ENCODE measurements at regions not wholly inside any gene's neighbourhood (a gene's known extent, or its start where the extent isn't known, plus 50 kb on each side); places are given as distances from the start of the nearest gene placed in this dataset.

DNA sequence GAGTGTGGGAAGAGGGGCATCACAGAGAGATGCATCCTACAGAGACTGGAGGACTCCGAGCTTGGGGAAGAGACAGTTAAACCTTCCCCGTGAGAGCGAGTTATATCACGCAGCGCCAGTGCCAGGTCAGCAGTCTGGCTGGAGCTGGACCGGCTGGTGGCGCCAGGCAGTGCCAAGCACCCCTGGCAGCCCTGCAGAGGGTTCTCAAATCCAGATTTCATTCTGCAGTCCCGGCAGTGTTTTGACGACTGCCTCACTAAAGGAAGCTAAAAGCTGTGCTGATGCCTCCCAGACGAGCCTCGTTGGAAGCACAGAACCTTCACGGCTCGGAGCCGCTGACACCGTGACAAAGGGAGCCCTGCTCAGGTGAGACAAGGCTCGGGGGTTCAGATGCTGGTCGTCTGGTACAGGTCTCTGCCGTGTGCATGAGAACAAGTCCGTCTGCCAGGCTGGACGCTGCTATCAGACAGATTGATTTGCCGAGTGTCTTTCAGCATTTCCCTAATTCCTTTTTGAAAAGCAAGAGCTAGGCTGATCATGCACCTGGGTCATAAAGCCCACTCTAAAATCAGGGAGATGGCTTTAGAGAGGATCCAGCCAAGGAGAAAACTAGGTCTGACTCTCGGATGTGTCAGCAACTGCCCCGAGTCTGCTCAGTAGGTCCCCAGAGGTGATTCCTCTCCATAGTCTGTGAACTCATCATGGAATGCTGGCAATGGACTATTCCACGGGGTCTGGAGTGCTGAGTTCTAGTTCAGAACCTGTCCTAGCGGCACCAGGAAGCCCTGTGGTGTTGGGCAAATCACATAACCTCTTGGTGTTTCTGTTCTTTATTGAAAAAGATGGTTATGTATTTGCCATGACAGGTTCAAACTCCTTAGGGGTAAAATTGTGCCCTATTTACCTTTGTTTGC, 240.6 kb downstream of the SOX11 start:
- Mint-ChIP-seq H3K4me3 (ENCODE audit: low read depth) (no peak overlapping the region), H3K4me1 (ENCODE audit: low read depth) (no peaks in the 10 kb centered on the region), H3K9me3 (peaks cover 4% of the 10 kb centered on the region), H3K27ac (no peak overlapping the region), H3K36me3 (ENCODE audit: low read depth) (no peaks in the 10 kb centered on the region), H3K27me3 (ENCODE audit: low read depth) (no peaks in the 10 kb centered on the region)
- DNase-seq (ENCODE audit: low spot score): no peak
- intact Hi-C loops (cut with micrococcal nuclease): no loop called here

DNA sequence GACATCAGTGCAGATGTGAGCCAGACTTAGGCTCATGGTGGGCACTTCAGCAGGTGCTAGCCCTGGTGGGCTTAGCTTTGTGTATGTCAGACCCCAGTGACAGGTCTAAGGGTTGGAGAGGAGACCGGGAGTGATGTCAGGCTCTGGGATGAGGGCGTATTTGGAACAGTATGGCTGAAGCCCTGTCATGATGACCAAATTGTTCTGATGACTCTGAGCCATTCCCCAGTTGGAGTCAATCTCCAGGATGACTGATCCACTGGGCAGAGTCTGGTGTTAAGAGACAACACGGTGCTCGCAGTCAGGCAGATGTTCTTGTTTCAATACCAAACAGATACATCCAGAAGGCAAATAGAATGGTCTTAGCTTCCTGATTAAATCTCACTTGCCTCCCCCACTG, 241.5 kb downstream of the SOX11 start:
- no peak overlapping the region for H3K4me3 Mint-ChIP-seq (ENCODE audit: low read depth)
- no peaks in the 10 kb centered on the region for H3K4me1 Mint-ChIP-seq (ENCODE audit: low read depth)
- H3K27ac Mint-ChIP-seq: no peak overlapping the region
- DNase-seq (ENCODE audit: low spot score): no peak
- peaks cover 4% of the 10 kb centered on the region for H3K9me3 Mint-ChIP-seq
- no peaks in the 10 kb centered on the region for H3K36me3 Mint-ChIP-seq (ENCODE audit: low read depth)
- intact Hi-C loops (cut with micrococcal nuclease): no loop called here
- H3K27me3 Mint-ChIP-seq (ENCODE audit: low read depth): no peaks in the 10 kb centered on the region

DNA sequence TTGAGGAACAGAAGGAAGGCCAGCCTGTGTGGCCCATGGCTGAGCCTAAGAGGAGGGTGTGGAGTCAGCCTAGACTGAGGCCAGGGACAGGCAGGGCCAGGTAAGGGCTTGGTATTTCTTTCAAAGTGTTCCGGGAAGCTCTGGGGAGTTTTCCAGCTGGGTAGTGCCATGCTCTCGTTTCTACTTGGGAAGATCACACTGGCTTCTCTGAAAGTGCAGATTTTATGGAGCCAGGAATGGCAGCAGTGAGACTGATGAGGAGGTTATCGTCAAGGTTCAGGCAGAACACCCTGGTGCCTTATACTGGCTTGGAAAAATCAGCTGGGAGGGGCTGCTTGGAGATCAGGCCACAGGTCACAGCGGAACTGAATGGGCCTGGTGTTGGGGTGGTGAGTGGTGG, 245.1 kb downstream of the SOX11 start:
- Mint-ChIP-seq H3K4me1 (ENCODE audit: low read depth) (no peaks in the 10 kb centered on the region), H3K27ac (no peak overlapping the region), H3K9me3 (no peaks in the 10 kb centered on the region), H3K36me3 (ENCODE audit: low read depth) (no peaks in the 10 kb centered on the region), H3K27me3 (ENCODE audit: low read depth) (no peaks in the 10 kb centered on the region), H3K4me3 (ENCODE audit: low read depth) (no peak overlapping the region)
- no peak for DNase-seq (ENCODE audit: low spot score)
- intact Hi-C loops (cut with micrococcal nuclease): no loop called here

DNA sequence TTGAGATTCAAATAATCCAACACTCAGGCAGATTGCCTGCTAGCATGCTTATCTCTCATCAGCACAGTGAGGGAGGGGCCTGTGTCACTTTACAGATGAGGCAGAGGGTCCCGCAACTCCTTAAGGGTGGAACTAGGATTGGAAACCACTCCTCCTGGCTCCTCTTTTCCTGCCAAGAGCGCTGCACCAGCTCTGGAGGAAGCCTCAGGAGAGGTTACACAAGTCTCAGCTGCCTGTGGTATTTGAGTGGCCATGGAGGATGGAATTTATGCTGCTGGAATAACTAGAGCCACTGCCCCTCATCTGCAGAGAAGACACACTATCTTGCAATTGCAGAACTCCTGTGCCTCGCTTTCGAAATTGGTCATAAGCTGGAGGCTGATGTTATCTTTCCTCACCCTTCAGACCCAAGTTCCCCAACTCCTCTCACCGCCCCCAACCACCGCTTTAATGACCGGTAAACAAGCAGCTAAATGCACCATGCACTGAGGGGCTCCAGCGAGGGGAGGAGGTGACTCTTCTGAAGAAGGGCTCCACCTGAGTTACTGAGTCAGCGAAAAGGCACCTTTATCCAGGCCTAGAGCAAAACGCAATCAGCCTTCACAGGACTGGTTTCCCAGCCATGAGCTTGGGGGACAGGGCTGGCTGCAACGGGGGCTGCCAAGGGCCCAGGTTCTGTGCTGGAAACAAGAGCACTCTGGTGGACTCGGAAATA, 245.8 kb downstream of the SOX11 start:
- Mint-ChIP-seq H3K27ac (no peak overlapping the region), H3K4me3 (ENCODE audit: low read depth) (no peak overlapping the region), H3K9me3 (no peaks in the 10 kb centered on the region), H3K4me1 (ENCODE audit: low read depth) (no peaks in the 10 kb centered on the region), H3K36me3 (ENCODE audit: low read depth) (no peaks in the 10 kb centered on the region), H3K27me3 (ENCODE audit: low read depth) (no peaks in the 10 kb centered on the region)
- intact Hi-C loops (cut with micrococcal nuclease): no loop called here
- no peak for DNase-seq (ENCODE audit: low spot score)

DNA sequence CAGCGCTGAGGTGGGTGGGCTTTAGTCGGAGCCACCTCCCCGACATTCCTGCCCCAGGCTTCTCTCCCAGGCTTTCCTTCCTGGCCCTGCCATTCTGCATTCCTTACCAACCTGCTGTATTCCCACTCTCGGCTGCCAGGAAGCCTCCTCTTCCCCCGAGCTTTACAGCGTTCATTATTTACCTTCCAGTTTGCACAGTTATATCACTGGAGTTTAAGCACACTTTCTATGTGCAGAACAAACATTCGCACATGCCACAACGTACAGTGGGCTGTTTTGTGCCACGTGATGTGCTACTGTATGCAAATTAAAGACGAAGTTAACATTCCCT, 246.3 kb downstream of the SOX11 start:
- Mint-ChIP-seq H3K4me3 (ENCODE audit: low read depth) (no peak overlapping the region), H3K9me3 (no peaks in the 10 kb centered on the region), H3K36me3 (ENCODE audit: low read depth) (no peaks in the 10 kb centered on the region), H3K27ac (no peak overlapping the region), H3K27me3 (ENCODE audit: low read depth) (no peaks in the 10 kb centered on the region), H3K4me1 (ENCODE audit: low read depth) (no peaks in the 10 kb centered on the region)
- no peak for DNase-seq (ENCODE audit: low spot score)
- intact Hi-C loops (cut with micrococcal nuclease): no loop called here

DNA sequence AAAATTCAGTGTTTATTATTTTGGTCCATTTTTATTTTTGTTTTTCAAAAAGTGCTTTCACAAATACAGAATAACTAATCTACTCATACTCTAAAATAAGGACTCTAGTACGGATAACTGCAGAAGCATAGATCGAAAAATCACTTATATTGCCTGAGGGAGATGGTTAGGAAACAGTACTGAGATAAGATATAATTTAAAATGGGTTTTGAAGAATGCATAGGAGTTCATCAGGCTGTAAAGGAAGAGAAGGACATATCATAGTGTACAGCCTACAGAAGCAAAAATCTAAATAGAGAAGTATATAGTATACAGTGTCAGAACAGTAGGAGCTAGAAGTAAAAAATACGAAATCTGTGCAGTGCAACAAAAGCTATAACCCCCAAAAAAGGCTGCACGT, 247.4 kb downstream of the SOX11 start:
- Mint-ChIP-seq H3K4me1 (ENCODE audit: low read depth) (no peaks in the 10 kb centered on the region), H3K9me3 (no peaks in the 10 kb centered on the region), H3K27me3 (ENCODE audit: low read depth) (no peaks in the 10 kb centered on the region), H3K4me3 (ENCODE audit: low read depth) (no peak overlapping the region), H3K27ac (no peak overlapping the region), H3K36me3 (ENCODE audit: low read depth) (no peaks in the 10 kb centered on the region)
- no peak for DNase-seq (ENCODE audit: low spot score)
- intact Hi-C loops (cut with micrococcal nuclease): no loop called here

DNA sequence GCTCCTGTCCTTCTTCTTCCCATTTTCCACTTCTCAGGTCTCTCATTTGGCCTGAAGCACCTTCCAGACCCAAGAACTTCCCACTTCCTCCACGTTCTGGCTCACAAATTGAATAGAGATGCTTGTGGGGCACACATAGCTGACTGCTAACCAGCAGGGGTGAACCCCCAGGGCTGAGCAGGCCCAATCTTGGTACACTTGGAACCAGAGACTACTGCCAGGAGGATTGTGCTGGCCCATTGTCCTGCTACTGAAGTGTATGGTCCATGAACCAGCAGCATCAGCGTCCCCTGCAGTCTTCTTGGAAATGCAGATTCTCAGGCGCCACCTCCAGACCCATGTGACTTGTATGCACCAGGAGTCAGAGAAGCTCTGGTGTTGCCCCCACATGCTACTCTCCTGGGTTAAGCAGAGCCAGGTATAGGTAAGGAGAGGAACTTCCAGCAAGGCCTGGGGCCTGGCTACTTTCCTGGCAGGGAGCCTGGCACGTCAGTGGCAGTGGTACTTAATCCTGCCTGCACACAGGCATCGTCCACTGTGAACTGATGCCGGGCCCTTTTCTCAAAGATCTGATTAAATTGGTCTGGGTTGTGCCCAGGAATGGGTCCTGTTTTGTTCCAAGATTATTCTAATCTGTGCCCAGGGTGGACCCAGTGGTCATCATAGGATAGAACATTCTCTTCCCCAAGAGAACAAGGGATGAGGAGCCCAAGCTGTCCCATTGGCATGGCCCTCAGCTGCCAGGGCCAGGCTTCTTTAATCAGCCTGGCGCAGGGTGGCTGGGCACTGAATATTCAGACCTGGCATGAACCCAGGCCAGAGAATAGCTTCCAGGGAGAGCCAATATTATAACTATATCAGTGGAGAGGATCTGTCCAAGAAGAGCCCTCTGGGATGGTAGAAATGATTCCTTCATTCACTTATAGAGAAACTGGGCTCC, 248.7 kb downstream of the SOX11 start:
- Mint-ChIP-seq H3K27ac (no peak overlapping the region), H3K4me3 (ENCODE audit: low read depth) (no peak overlapping the region), H3K9me3 (no peaks in the 10 kb centered on the region), H3K27me3 (ENCODE audit: low read depth) (no peaks in the 10 kb centered on the region), H3K36me3 (ENCODE audit: low read depth) (no peaks in the 10 kb centered on the region), H3K4me1 (ENCODE audit: low read depth) (no peaks in the 10 kb centered on the region)
- intact Hi-C loops (cut with micrococcal nuclease): no loop called here
- no peak for DNase-seq (ENCODE audit: low spot score)

DNA sequence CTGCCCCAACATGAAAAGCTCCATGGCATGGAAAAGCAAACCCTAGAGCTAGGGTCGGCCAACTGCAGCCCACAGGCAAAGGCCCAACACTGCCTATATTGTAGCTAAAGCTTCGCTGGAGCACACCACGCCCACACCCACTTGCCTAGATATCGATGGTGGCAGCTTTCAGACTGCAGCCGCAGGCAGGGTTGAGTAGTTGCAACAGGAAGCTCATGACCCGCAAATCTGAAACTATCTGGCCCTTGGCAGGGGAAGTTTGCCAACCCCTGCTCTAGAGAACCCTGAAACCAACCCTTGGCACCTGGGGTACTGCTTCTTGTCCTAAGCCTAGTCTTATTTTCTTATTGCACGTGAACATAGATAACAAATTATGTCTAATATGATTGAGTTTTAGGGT, 250.0 kb downstream of the SOX11 start:
- intact Hi-C loops (cut with micrococcal nuclease): no loop called here
- Mint-ChIP-seq H3K27ac (no peak overlapping the region), H3K4me1 (ENCODE audit: low read depth) (no peaks in the 10 kb centered on the region), H3K36me3 (ENCODE audit: low read depth) (no peaks in the 10 kb centered on the region), H3K4me3 (ENCODE audit: low read depth) (no peak overlapping the region), H3K27me3 (ENCODE audit: low read depth) (no peaks in the 10 kb centered on the region), H3K9me3 (no peaks in the 10 kb centered on the region)
- no peak for DNase-seq (ENCODE audit: low spot score)

DNA sequence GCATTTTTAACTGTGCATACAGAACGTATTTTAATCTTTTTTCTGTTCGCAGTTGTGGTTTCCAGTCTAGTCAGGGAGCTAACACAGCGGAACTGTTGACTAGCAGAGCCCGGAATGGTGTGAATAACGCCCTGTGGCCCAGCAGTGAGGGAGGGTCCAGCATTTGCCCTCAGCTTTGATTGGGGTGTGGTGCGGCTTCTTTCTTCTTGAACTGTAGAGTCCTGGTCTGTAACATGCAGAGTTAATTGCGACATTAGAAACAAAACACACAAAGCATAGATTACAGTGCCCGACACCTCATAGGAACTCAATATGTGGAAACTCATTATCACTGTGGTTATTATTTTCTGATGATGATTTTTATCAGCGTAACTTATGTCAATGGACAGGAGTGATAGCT, 253.6 kb downstream of the SOX11 start:
- Mint-ChIP-seq H3K27ac (no peak overlapping the region), H3K36me3 (ENCODE audit: low read depth) (no peaks in the 10 kb centered on the region), H3K27me3 (ENCODE audit: low read depth) (no peaks in the 10 kb centered on the region), H3K4me1 (ENCODE audit: low read depth) (no peaks in the 10 kb centered on the region), H3K9me3 (no peaks in the 10 kb centered on the region), H3K4me3 (ENCODE audit: low read depth) (no peak overlapping the region)
- intact Hi-C loops (cut with micrococcal nuclease): no loop called here
- DNase-seq (ENCODE audit: low spot score): no peak

DNA sequence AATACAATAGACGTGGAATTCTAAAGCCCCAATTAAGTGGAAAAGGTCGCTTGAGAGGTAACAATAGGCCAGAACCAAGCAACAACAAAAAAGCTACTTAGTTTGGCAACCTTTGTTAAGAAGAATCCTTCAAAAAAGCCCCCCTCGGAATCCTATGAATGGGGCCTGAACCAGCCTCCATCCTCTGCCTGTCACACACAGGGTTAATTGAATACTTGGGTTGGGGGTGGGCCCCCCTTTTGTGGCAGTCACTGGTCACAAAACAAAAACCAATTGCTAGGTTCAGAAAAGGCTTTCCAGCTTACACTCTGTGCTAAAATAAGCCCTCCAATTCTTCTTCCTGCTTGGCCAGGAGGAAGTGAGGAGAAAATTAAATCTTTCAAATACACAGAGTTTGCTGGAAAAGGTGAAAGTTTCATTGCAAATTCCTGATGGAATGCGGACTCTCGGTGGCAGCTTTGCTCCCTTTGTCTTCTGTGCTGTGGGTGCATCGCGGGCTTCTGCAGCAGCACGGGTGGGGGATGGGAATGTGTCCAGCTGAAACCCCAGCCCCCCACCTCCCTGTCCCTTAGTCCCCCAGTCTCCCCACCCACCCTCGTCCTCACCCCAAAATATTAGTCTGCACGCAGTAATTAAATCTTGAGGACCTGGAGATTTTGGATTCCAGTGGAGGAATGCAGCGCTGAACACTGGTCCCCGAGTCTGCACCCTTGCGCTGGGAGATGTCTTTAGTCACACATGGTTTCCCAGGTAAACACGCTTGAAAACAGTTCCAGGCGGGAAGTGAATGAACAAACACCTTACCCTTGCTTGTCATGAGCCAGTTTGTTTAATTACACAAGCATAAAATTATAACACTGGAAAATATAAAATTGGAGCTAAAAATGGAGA, 254.3 kb downstream of the SOX11 start:
- intact Hi-C loops (cut with micrococcal nuclease): no loop called here

DNA sequence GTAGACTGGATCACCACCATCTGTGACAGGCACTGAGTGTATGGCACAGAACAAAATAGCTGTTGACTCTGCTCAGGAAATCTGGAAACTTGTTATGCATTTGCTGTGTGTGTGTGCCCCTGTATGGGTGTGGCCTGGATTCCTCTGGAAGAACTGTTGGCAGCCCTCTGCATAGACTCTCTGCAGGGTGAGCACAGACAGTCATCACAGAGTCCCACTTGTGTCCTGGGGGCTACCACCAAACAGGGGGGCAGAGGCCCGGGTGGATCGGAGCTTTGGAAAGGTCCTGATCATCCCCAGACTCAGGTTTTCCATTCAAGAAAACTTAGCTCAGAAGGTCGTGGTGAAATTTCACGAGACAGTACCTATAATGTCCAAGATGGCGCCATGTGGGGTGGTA, 258.6 kb downstream of the SOX11 start:
- intact Hi-C loops (cut with micrococcal nuclease): no loop called here
- H3K9me3 Mint-ChIP-seq: peaks cover 4% of the 10 kb centered on the region
- H3K36me3 Mint-ChIP-seq (ENCODE audit: low read depth): no peaks in the 10 kb centered on the region
- no peak overlapping the region for H3K4me3 Mint-ChIP-seq (ENCODE audit: low read depth)
- no peaks in the 10 kb centered on the region for H3K4me1 Mint-ChIP-seq (ENCODE audit: low read depth)
- no peak for DNase-seq (ENCODE audit: low spot score)
- no peaks in the 10 kb centered on the region for H3K27me3 Mint-ChIP-seq (ENCODE audit: low read depth)
- no peak overlapping the region for H3K27ac Mint-ChIP-seq

More for the DNA sequence above, 254.3 kb downstream of the SOX11 start:
- H3K27me3 Mint-ChIP-seq (ENCODE audit: low read depth): no peaks in the 10 kb centered on the region
- no peaks in the 10 kb centered on the region for H3K4me1 Mint-ChIP-seq (ENCODE audit: low read depth)
- no peaks in the 10 kb centered on the region for H3K9me3 Mint-ChIP-seq
- DNase-seq (ENCODE audit: low spot score): no peak
- no peak overlapping the region for H3K27ac Mint-ChIP-seq
- no peaks in the 10 kb centered on the region for H3K36me3 Mint-ChIP-seq (ENCODE audit: low read depth)
- no peak overlapping the region for H3K4me3 Mint-ChIP-seq (ENCODE audit: low read depth)

DNA sequence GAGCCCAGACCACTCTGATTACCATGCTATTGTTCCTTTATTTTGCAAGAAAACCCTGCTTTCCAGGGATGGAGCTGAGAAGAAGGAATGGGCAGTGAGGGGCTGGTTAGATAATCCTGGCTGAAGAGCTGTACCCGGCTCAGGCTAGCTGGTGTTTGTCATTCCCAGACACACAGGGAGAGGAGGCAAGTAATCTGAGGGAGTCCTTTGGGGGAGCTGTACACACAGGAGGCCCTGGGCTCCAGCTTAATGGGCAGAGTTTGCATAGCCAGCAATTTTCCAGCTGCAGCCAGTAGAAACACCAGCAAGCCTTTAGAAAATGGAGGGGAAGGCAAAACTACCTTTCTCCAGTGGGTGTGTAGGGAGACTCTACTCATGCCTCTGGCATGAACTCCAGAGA, 259.3 kb downstream of the SOX11 start:
- no peak overlapping the region for H3K27ac Mint-ChIP-seq
- no peak overlapping the region for H3K4me3 Mint-ChIP-seq (ENCODE audit: low read depth)
- H3K36me3 Mint-ChIP-seq (ENCODE audit: low read depth): no peaks in the 10 kb centered on the region
- no peaks in the 10 kb centered on the region for H3K27me3 Mint-ChIP-seq (ENCODE audit: low read depth)
- peaks cover 4% of the 10 kb centered on the region for H3K9me3 Mint-ChIP-seq
- no peaks in the 10 kb centered on the region for H3K4me1 Mint-ChIP-seq (ENCODE audit: low read depth)
- DNase-seq (ENCODE audit: low spot score): no peak
- intact Hi-C loops (cut with micrococcal nuclease): no loop called here
